A673 (cell line): ENCODE measurements at regions not wholly inside any gene's neighbourhood (a gene's known extent, or its start where the extent isn't known, plus 50 kb on each side); places are given as distances from the start of the nearest gene placed in this dataset.

ENCODE experiments used
- BruUV-seq: library from RNA; stranded (reverse); fragments of 400-500 nt; replicated peaks from 2 replicates; lab custom pipeline; 2021; lab: Mats Ljungman, UMichigan
- CTCF ChIA-PET: fragments of 300-600 bp; sonication (Branson Sonifier 250); formaldehyde crosslinking; loops from one replicate; lab custom pipeline; 2022; ENCODE audit warnings: antibody characterized with exemption; lab: Charles Lee
- POLR2A ChIA-PET: fragments of 300-600 bp; sonication (Branson Sonifier 250); formaldehyde crosslinking; loops from one replicate; lab custom pipeline; 2022; ENCODE audit warnings: antibody characterized with exemption; ENCODE audit not compliant: low non-redundant PET; lab: Charles Lee
- DNase-seq: peaks from one replicate; pipeline ENCODE4 v3.0.0-alpha.2; 2015; ENCODE audit warnings: low spot score
- H3K27ac ChIP-seq: fragments of 200-600 bp; sonication (generic); 2 replicates; pipeline ENCODE4 v1.5.1; 2016; ENCODE audit warnings: mixed run types, low read depth, mild to moderate bottlenecking, mixed read lengths, antibody characterized with exemption, low read length; ENCODE audit not compliant: poor library complexity, severe bottlenecking
- H3K27me3 ChIP-seq: fragments of 200-600 bp; sonication (generic); replicated peaks from 2 replicates; pipeline ENCODE4 v1.6.1; 2017; ENCODE audit warnings: mixed run types, low read depth, mild to moderate bottlenecking, mixed read lengths, antibody characterized with exemption, low read length; ENCODE audit not compliant: insufficient read depth, poor library complexity
- H3K36me3 ChIP-seq: fragments of 200-600 bp; sonication (generic); 2 replicates; pipeline ENCODE4 v1.6.1; 2016; ENCODE audit warnings: mixed run types, mild to moderate bottlenecking, mixed read lengths, antibody characterized with exemption, low read length; ENCODE audit not compliant: insufficient read depth, poor library complexity, severe bottlenecking
- H3K4me1 ChIP-seq: fragments of 200-600 bp; sonication (generic); 2 replicates; pipeline ENCODE4 v1.6.1; 2017; ENCODE audit warnings: mixed run types, mild to moderate bottlenecking, mixed read lengths, antibody characterized with exemption, low read length; ENCODE audit not compliant: insufficient read depth, poor library complexity, severe bottlenecking
- H3K4me3 ChIP-seq: fragments of 200-600 bp; sonication (generic); 2 replicates; pipeline ENCODE4 v1.5.1; 2016; ENCODE audit warnings: low read depth, mixed run types, mild to moderate bottlenecking, mixed read lengths, low read length; ENCODE audit not compliant: poor library complexity, severe bottlenecking
- H3K9me3 ChIP-seq: fragments of 200-600 bp; sonication (generic); 2 replicates; pipeline ENCODE4 v1.6.1; 2016; ENCODE audit warnings: mixed run types, low read depth, mild to moderate bottlenecking, mixed read lengths, antibody characterized with exemption, low read length; ENCODE audit not compliant: poor library complexity, severe bottlenecking
- CTCF ChIP-seq: fragments of 300-800, 200-600 bp; sonication (generic); conservative IDR thresholded peaks from 2 replicates; pipeline ENCODE4 v1.5.1; 2017; ENCODE audit warnings: low read depth, mild to moderate bottlenecking, antibody characterized with exemption, low read length, moderate library complexity, mixed read lengths
- EZH2 ChIP-seq: fragments of 200-600 bp; sonication (generic); IDR thresholded peaks from 2 replicates; pipeline ENCODE4 v1.6.1; 2017; ENCODE audit warnings: borderline replicate concordance, low read depth, mild to moderate bottlenecking, mixed read lengths, antibody characterized with exemption, low read length; ENCODE audit not compliant: poor library complexity, severe bottlenecking
- intact Hi-C: fragments of 100-400 bp; cut with micrococcal nuclease; formaldehyde crosslinking; loops from one replicate; pipeline ENCODE4 v1.10.0; 2022; ENCODE audit not compliant: unreplicated experiment

- ChIA-PET CTCF (no interaction called here), POLR2A (no interaction called here)
- Histone ChIP-seq H3K36me3 (no peaks in the 10 kb centered on the region), H3K9me3 (no peaks in the 10 kb centered on the region), H3K27ac (no peak overlapping the region), H3K4me1 (no peaks in the 10 kb centered on the region), H3K4me3 (no peak overlapping the region), H3K27me3 (peaks cover 4% of the 10 kb centered on the region)
- intact Hi-C loops: no loop called here
- DNase-seq: no peak
- no peak for TF ChIP-seq EZH2
- TF ChIP-seq CTCF: no peak
- no TSS peak for BruUV-seq
Measured at GRCh38 chr4:24392613-24393012, 191.7 kb downstream of the DHX15 start.

GRCh38 chr4:24382381-24382780 is 202.0 kb downstream of the DHX15 start:
- H3K4me3 ChIP-seq: no peak overlapping the region
- DNase-seq: no peak
- no TSS peak for BruUV-seq
- no peak overlapping the region for H3K27ac ChIP-seq
- no peaks in the 10 kb centered on the region for H3K9me3 ChIP-seq
- ChIA-PET CTCF (no interaction called here), POLR2A (no interaction called here)
- intact Hi-C loops: no loop called here
- TF ChIP-seq EZH2: no peak
- no peak for TF ChIP-seq CTCF
- H3K27me3 ChIP-seq: no peaks in the 10 kb centered on the region
- H3K36me3 ChIP-seq: no peaks in the 10 kb centered on the region
- no peaks in the 10 kb centered on the region for H3K4me1 ChIP-seq

GRCh38 chr4:24380957-24381665 is 203.2 kb downstream of the DHX15 start:
- no peak overlapping the region for H3K4me3 ChIP-seq
- intact Hi-C loops: no loop called here
- DNase-seq: no peak
- peaks cover 4% of the 10 kb centered on the region for H3K27me3 ChIP-seq
- no peaks in the 10 kb centered on the region for H3K9me3 ChIP-seq
- POLR2A ChIA-PET: no interaction called here
- no peak overlapping the region for H3K27ac ChIP-seq
- no TSS peak for BruUV-seq
- CTCF ChIA-PET: no interaction called here
- TF ChIP-seq EZH2 (no peak), CTCF (no peak)
- no peaks in the 10 kb centered on the region for H3K4me1 ChIP-seq
- H3K36me3 ChIP-seq: no peaks in the 10 kb centered on the region
